ENCODE measurements at regions not wholly inside any gene's neighbourhood (a gene's known extent, or its start where the extent isn't known, plus 50 kb on each side); places are given as distances from the start of the nearest gene placed in this dataset.

GRCh38 chr12:91632042-91632786 is 449.6 kb upstream of the DCN start:
- no peak for DNase-seq (ENCODE audit: low spot score)
- TF ChIP-seq CTCF (IDR thresholded peaks at IDR 0.05; ENCODE audit: extremely low read depth, missing control alignments) = no peak

GRCh38 chr12:91630596-91631293 is 448.1 kb upstream of the DCN start:
- TF ChIP-seq CTCF (IDR thresholded peaks at IDR 0.05; ENCODE audit: extremely low read depth, missing control alignments) = no peak
- no peak for DNase-seq (ENCODE audit: low spot score)

GRCh38 chr12:91630083-91630482 is 447.5 kb upstream of the DCN start:
- no peak for DNase-seq (ENCODE audit: low spot score)
- no peak for TF ChIP-seq CTCF (IDR thresholded peaks at IDR 0.05; ENCODE audit: extremely low read depth, missing control alignments)

GRCh38 chr12:91629440-91629839 is 446.8 kb upstream of the DCN start:
- no peak for DNase-seq (ENCODE audit: low spot score)
- no peak for TF ChIP-seq CTCF (IDR thresholded peaks at IDR 0.05; ENCODE audit: extremely low read depth, missing control alignments)

GRCh38 chr12:91628656-91629055 is 446.0 kb upstream of the DCN start:
- no peak for DNase-seq (ENCODE audit: low spot score)
- TF ChIP-seq CTCF (IDR thresholded peaks at IDR 0.05; ENCODE audit: extremely low read depth, missing control alignments) = no peak

GRCh38 chr12:91627225-91627624 is 444.6 kb upstream of the DCN start:
- TF ChIP-seq CTCF (IDR thresholded peaks at IDR 0.05; ENCODE audit: extremely low read depth, missing control alignments) = no peak
- no peak for DNase-seq (ENCODE audit: low spot score)

- DNase-seq (ENCODE audit: low spot score) = no peak
- TF ChIP-seq CTCF (IDR thresholded peaks at IDR 0.05; ENCODE audit: extremely low read depth, missing control alignments) = no peak
These were observed 440.4 kb upstream of the DCN start for GRCh38 chr12:91622981-91623380.
